Motor neuron (in vitro differentiated cells): ENCODE measurements at regions not wholly inside any gene's neighbourhood (a gene's known extent, or its start where the extent isn't known, plus 50 kb on each side); places are given as distances from the start of the nearest gene placed in this dataset.

Experiments used
- ATAC-seq, 8 experiments: fragments of 200-7000 bp; cut with Tn5 transposase; replicated peaks in 6 of 8; 2 replicates each; pipeline ENCODE4 v1.8.0; 2021; ENCODE audit warnings: mild to moderate bottlenecking in 8 of 8, moderate library complexity in 8 of 8
- H3K27ac ChIP-seq, 2 donors: fragments of 250-450 bp; sonication (Bioruptor Pico); 2 replicates each; pipeline ENCODE4 v1.9.0; 2021; ENCODE audit warnings: antibody characterized with exemption in 2 of 2, mild to moderate bottlenecking in 2 of 2, moderate library complexity in 1 of 2
- H3K4me1 ChIP-seq, 2 donors: fragments of 250-450 bp; sonication (Bioruptor Pico); replicated peaks in 1 of 2; 2 replicates each; pipeline ENCODE4 v1.6.1; 2021; ENCODE audit warnings: antibody characterized with exemption in 2 of 2, mild to moderate bottlenecking in 2 of 2, moderate library complexity in 1 of 2
- H3K4me3 ChIP-seq, 5 donors: fragments of 250-450 bp; sonication (Bioruptor Pico); 2 replicates each; pipeline ENCODE4 v1.9.0; 2021; ENCODE audit warnings: antibody characterized with exemption in 5 of 5, mild to moderate bottlenecking in 5 of 5, moderate library complexity in 4 of 5
- WGBS, 10 experiments: fragments of 450-650 bp; shearing (Covaris generic); methylation state at CpG; one replicate each; pipeline ENCODE4 v1.0.0; 2022; 5-methylcytosine and 5-hydroxymethylcytosine counted together
- in situ Hi-C, 9 experiments: fragments of 400-800 bp; cut with MboI; loops; one replicate each; pipeline ENCODE4 v1.15.0; 2021; ENCODE audit warnings: low sequenced_read_pairs in 9 of 9, low pct_unique_long_range_greater_than_20kb in 2 of 9; ENCODE audit not compliant: unreplicated experiment in 9 of 9

GRCh38 chr6:43951756-43952675, 175.2 kb downstream of the MRPL14 start:
- peak; percentile 50 to 93 (median 64) for ATAC-seq
- Histone ChIP-seq H3K4me3 (no peak overlapping the region), H3K4me1 (peaks cover 16 to 24% of the 10 kb centered on the region in 2 donors), H3K27ac (no peak overlapping the region)
- whole genome bisulfite sequencing, 10 experiments = 30 to 100% (median 100%) methylated on average over 1 to 3 of the region's 8 CpGs; no CpG with 5 or more reads in 3 of the 10 experiments
- in situ Hi-C loops = no loop called here

DNA sequence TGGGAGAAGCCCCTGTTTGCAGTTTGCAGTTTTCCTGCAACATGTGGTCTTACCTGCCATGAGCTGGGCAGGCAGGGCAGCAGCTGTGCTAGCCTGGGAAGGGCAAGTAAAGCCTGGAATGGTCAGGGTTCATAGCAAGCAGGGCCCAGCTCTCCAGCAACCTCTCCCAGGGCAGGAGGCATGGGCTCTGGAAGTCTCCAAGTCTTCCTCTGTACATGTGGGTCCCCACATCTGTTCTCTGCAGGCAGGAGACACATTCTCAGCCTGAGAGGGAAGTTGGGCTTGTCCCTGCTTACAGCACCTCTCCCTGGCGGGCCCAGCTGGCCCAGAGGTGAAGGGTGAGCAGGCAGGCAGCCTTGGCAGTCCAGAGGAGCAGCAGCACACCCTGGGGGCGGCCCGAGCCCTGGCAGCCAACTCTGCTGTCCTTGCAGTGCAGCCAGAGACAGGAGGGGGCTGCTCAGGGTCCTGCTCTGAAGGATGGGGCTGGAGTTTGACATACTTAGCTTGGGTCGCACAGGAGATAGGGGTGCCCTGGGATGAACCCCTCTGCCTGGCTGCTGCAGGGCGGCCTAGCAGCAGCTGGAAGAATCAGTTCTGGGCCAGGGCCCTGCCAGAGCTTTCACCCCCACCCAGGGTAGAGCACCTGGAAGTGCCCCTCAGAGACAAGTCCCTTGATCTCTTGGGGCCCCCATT, 176.0 kb downstream of the MRPL14 start:
- peaks cover 16 to 24% of the 10 kb centered on the region in 2 donors for H3K4me1 ChIP-seq
- H3K4me3 ChIP-seq = no peak overlapping the region
- no peak overlapping the region for H3K27ac ChIP-seq
- 80 to 82% methylated on average over 2 to 3 of the region's 5 CpGs; no CpG with 5 or more reads in 8 of the 10 experiments for WGBS, 10 experiments
- ATAC-seq = peak; percentile 82 to 95 (median 91)
- in situ Hi-C loops = no loop called here

GRCh38 chr6:43950731-43951062, 176.6 kb downstream of the MRPL14 start:
- 92 to 100% (median 100%) methylated on average over 1 to 3 of the region's 3 CpGs; no CpG with 5 or more reads in 5 of the 10 experiments for WGBS, 10 experiments
- Histone ChIP-seq H3K4me3 (no peak overlapping the region), H3K27ac (no peak overlapping the region), H3K4me1 (peaks cover 16 to 24% of the 10 kb centered on the region in 2 donors)
- in situ Hi-C loops = no loop called here
- no peak for ATAC-seq

DNA sequence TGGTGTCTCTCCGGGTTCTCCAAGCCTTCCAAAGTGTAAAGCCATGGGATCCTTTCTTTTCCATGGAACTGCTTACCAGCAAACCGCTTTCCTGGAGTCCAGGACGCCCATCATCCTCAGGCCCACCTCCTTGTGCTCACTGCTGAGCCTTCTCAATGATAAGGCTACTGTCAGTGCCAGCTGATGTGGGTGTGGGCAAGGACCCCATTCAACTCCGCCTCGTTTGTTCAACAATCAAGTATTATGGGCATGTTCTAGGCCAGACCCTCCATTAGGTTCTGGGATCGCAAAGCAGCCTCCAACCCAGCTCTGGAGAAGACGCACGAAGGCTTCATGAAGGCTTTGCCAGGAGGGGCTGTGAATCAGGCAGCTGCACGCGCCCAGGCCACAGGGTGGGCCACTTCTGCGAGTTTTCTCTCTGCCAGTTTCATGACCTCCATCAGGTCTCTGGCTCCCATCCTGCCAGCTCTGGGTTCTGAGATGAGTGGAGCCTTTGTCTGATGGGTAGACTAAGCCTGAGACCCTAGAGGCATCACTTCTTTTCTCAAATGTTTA, 177.1 kb downstream of the MRPL14 start:
- in situ Hi-C loops = no loop called here
- H3K4me1 ChIP-seq = peaks cover 16 to 24% of the 10 kb centered on the region in 2 donors
- WGBS, 10 experiments = 11 to 100% (median 83%) methylated on average over 1 to 7 of the region's 11 CpGs; no CpG with 5 or more reads in 2 of the 10 experiments
- H3K27ac ChIP-seq = no peak overlapping the region
- ATAC-seq = no peak
- H3K4me3 ChIP-seq = no peak overlapping the region

- Histone ChIP-seq H3K4me3 (no peak overlapping the region), H3K27ac (no peak overlapping the region), H3K4me1 (peaks cover 16 to 24% of the 10 kb centered on the region in 2 donors)
- ATAC-seq = no peak
- 60 to 100% (median 95%) methylated on average over 1 to 2 of the region's 2 CpGs; no CpG with 5 or more reads in 2 of the 10 experiments for WGBS, 10 experiments
- in situ Hi-C loops = no loop called here
These were observed 177.7 kb downstream of the MRPL14 start for GRCh38 chr6:43949551-43949991.

DNA sequence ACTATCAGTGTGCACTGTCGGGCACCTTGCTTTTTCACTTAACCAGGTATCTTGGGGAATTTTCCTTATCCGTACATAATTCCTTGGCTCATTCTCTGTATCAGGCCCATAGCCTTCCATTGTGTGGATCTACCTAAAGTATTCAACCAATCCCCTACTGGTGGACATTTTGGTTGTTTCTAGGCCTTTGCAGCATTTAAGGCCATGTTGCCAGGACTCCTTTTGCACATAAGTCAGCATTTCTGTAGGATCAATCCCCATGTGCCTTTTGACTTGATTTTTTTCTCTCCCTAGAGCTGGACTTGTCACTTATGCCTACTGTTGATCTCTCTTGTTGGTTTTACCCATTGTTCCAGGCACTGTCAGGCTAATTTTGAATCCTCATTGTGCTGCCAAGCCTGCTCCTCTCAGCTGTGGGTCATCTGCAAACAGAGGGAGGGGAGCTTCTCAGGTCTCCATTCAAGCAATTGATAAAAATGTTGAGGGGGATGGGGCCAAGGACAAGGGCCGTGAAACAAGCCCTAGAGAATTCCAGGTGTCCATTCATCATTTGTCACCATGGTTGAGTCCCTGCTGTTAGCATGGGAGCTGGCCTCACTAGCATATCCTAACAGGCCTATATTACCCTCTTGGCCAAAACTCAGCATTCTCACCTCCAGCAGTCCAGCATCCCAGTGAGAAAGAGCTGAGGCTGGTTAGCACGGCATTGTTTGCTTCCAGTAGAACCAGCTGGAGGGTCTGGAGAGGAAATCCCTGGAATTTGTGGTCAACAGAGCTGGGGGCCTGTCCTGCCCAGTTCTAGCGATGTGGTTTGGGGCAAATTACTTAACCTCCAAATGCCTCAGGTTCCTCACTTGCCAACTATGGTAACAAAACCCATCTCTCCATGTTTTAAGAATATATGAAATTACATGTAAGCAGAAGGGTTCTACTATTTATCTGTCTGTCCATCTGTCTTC, 178.4 kb downstream of the MRPL14 start:
- Histone ChIP-seq H3K27ac (peak overlapping the region in 1 of 2 donors; percentile 6), H3K4me1 (peaks cover 16 to 24% of the 10 kb centered on the region in 2 donors), H3K4me3 (no peak overlapping the region)
- in situ Hi-C loops = no loop called here
- ATAC-seq = peak in 4 of 8 experiments; percentile 5 to 42 (median 26)
- 62 to 100% (median 88%) methylated on average over 1 to 5 of the region's 5 CpGs; no CpG with 5 or more reads in 2 of the 10 experiments for WGBS, 10 experiments

GRCh38 chr6:43947860-43948259, 177.8 kb downstream of the VEGFA start:
- WGBS, 10 experiments = 67 to 100% (median 100%) methylated on average over 1 to 3 of the region's 3 CpGs; no CpG with 5 or more reads in 2 of the 10 experiments
- H3K4me1 ChIP-seq = peaks cover 16 to 24% of the 10 kb centered on the region in 2 donors
- no peak overlapping the region for H3K4me3 ChIP-seq
- in situ Hi-C loops = no loop called here
- no peak for ATAC-seq
- H3K27ac ChIP-seq = no peak overlapping the region

GRCh38 chr6:43946641-43947363, 176.8 kb downstream of the VEGFA start:
- ATAC-seq = peak in 1 of 8 experiments; percentile 7
- in situ Hi-C loops = no loop called here
- WGBS, 10 experiments = 46 to 100% (median 88%) methylated on average over 2 to 4 of the region's 4 CpGs; no CpG with 5 or more reads in 1 of the 10 experiments

GRCh38 chr6:43945768-43946080, 175.7 kb downstream of the VEGFA start:
- in situ Hi-C loops = no loop called here
- ATAC-seq = no peak
- 25 to 100% (median 83%) methylated on average over 1 to 2 of the region's 2 CpGs; no CpG with 5 or more reads in 2 of the 10 experiments for WGBS, 10 experiments
- Histone ChIP-seq H3K27ac (no peak overlapping the region), H3K4me1 (peaks cover 18 to 21% of the 10 kb centered on the region in 2 donors), H3K4me3 (no peak overlapping the region)

More at GRCh38 chr6:43946641-43947363, 176.8 kb downstream of the VEGFA start:
- no peak overlapping the region for H3K4me3 ChIP-seq
- H3K4me1 ChIP-seq = peaks cover 22 to 27% of the 10 kb centered on the region in 2 donors
- H3K27ac ChIP-seq = no peak overlapping the region

DNA sequence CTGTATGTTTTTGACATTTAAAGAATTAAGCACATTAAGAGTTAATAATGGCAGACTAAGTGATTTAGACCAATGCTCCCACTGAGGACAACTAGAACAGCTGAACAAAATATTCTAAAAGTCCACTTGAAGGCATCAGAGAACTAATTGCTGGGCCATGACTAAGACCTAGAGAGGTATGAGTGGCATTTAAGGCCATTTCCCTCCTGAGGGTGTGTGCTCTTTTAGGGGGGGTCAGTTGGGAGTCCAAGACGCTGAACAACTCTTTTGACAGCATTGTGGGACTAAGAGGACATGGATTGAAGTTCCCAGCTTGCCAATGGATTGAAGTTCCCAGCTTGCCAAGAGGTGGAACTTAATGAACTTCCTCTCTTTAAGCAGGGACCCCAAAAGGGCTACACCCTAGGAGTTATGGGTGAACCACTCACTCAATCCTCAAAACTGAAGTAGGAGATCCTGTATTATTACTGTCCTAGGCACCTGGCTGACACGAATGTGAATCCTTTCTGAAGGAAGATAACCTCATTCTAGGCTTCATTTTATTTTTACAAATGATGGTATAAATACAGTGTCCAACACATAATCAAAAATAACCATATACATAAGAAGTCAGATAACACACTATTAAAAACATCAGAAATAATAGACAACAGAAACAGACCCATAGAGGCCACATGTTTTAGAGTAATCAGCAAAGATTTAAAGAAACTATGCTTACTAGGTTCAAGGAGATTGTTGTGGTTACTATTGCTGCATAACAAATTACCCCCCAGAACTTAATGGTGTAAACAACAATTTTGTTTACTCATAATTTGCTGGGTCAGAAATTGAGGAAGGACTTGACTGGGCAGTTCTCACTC, 175.1 kb downstream of the VEGFA start:
- Histone ChIP-seq H3K27ac (no peak overlapping the region), H3K4me1 (peaks cover 18 to 21% of the 10 kb centered on the region in 2 donors), H3K4me3 (no peak overlapping the region)
- 40 to 86% (median 72%) methylated on average over 1 to 2 of the region's 2 CpGs; no CpG with 5 or more reads in 2 of the 10 experiments for WGBS, 10 experiments
- in situ Hi-C loops = no loop called here
- no peak for ATAC-seq

DNA sequence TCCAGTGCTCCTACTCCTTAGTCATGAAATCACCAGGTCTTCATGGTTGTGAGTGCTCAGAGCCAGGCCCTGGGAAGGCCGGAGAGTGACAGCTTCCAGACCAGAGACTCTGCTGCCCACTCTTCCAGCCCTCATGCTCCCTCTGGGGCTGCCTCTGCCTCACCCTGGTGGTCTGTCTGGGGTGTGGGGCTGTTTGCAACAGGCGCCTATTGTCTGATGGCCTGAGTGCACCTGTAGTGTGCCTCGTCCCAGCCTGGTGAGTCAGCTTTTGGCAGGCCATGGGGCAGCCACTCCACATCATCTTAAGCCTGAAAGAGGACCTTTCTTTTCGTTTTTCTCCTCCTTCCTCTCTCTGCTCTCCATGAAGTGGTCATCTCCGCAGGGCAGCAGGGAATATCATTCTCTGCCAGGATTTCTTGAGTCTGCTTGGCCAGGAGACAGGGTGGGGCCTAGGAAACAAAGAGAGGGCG, 173.8 kb downstream of the VEGFA start:
- in situ Hi-C loops = no loop called here
- Histone ChIP-seq H3K27ac (no peak overlapping the region), H3K4me3 (no peak overlapping the region), H3K4me1 (peaks cover 14 to 15% of the 10 kb centered on the region in 2 donors)
- WGBS, 10 experiments = 20 to 100% (median 70%) methylated on average over 1 to 2 of the region's 6 CpGs; no CpG with 5 or more reads in 3 of the 10 experiments
- ATAC-seq = no peak
